ENCODE measurements at regions not wholly inside any gene's neighbourhood (a gene's known extent, or its start where the extent isn't known, plus 50 kb on each side); places are given as distances from the start of the nearest gene placed in this dataset.

GRCh38 chr17:70905796-70906195 is 736.5 kb downstream of the KCNJ2 start (continued):
- TF ChIP-seq RAD21 (IDR thresholded peaks at IDR 0.05 in 1 of 2, conservative IDR thresholded peaks at IDR 0.05 in 1 of 2; ENCODE audit: low read depth in 2 of 2, low read length in 2 of 2) (no peak), YY1 (IDR thresholded peaks at IDR 0.05; ENCODE audit: low read depth, low read length) (no peak), RNF2 (IDR thresholded peaks at IDR 0.05; ENCODE audit: borderline replicate concordance, low read depth, low read length, missing control alignments, poor library complexity, severe bottlenecking) (no peak), TCF12 (IDR thresholded peaks at IDR 0.05; ENCODE audit: low read depth, low read length) (no peak), JUN (IDR thresholded peaks at IDR 0.05; ENCODE audit: low read depth, low read length) (no peak)
